Bronchial epithelial cell (primary cell): ENCODE measurements at regions not wholly inside any gene's neighbourhood (a gene's known extent, or its start where the extent isn't known, plus 50 kb on each side); places are given as distances from the start of the nearest gene placed in this dataset.

Experiments used
- DNase-seq: peaks from one replicate; pipeline ENCODE4 v3.0.0-alpha.2; 2010; ENCODE audit warnings: low read depth
- FAIRE-seq: peaks from 2 replicates; lab custom pipeline; 2011; peaks lifted over from hg19 to GRCh38; lab: Jason Lieb, UNC
- H3K27me3 ChIP-seq: 2 replicates; pipeline ENCODE4 v1.5.1; 2011; ENCODE audit warnings: low read length; ENCODE audit not compliant: control insufficient read depth, insufficient read depth
- H3K36me3 ChIP-seq: 2 replicates; pipeline ENCODE4 v1.5.1; 2011; ENCODE audit warnings: low read length; ENCODE audit not compliant: control insufficient read depth, insufficient read depth
- H3K4me3 ChIP-seq: 2 replicates; pipeline ENCODE4 v1.5.1; 2011; ENCODE audit warnings: mild to moderate bottlenecking, low read depth, low read length, control low read depth
- CTCF ChIP-seq: IDR thresholded peaks from 2 replicates; pipeline ENCODE4 v1.5.1; 2011; ENCODE audit warnings: mild to moderate bottlenecking, moderate library complexity, low read length, control low read depth, inconsistent platforms; ENCODE audit not compliant: insufficient read depth, severe bottlenecking

- DNase-seq (no peak), FAIRE-seq (no peak)
- TF ChIP-seq CTCF: no peak
- Histone ChIP-seq H3K27me3 (no peaks in the 10 kb centered on the region), H3K4me3 (no peak overlapping the region), H3K36me3 (no peaks in the 10 kb centered on the region)
Observed at GRCh38 chrX:134747006-134747405, 50.0 kb downstream of the PABIR2 start.

- TF ChIP-seq CTCF: no peak
- DNase-seq (no peak), FAIRE-seq (no peak)
- Histone ChIP-seq H3K27me3 (no peaks in the 10 kb centered on the region), H3K4me3 (no peak overlapping the region), H3K36me3 (no peaks in the 10 kb centered on the region)
Observed at GRCh38 chrX:134746410-134746785, 50.6 kb downstream of the PABIR2 start.

- DNase-seq (no peak), FAIRE-seq (no peak)
- TF ChIP-seq CTCF: no peak
- Histone ChIP-seq H3K27me3 (no peaks in the 10 kb centered on the region), H3K36me3 (no peaks in the 10 kb centered on the region), H3K4me3 (no peak overlapping the region)
Observed at GRCh38 chrX:134745636-134746409, 51.2 kb downstream of the PABIR2 start.

- no peak for TF ChIP-seq CTCF
- DNase-seq: no peak
- no peak for FAIRE-seq
Observed at GRCh38 chrX:134743091-134743490, 53.9 kb downstream of the PABIR2 start.

GRCh38 chrX:134742573-134742972 is 54.4 kb downstream of the PABIR2 start:
- DNase-seq: no peak
- no peak for TF ChIP-seq CTCF
- Histone ChIP-seq H3K27me3 (no peaks in the 10 kb centered on the region), H3K4me3 (no peak overlapping the region), H3K36me3 (no peaks in the 10 kb centered on the region)
- FAIRE-seq: no peak

More at GRCh38 chrX:134743091-134743490, 53.9 kb downstream of the PABIR2 start:
- Histone ChIP-seq H3K36me3 (no peaks in the 10 kb centered on the region), H3K27me3 (no peaks in the 10 kb centered on the region), H3K4me3 (no peak overlapping the region)

GRCh38 chrX:134741746-134742145 is 55.3 kb downstream of the PABIR2 start:
- H3K27me3 ChIP-seq: no peaks in the 10 kb centered on the region
- DNase-seq (no peak), FAIRE-seq (no peak)

More at GRCh38 chrX:134741746-134742145, 55.3 kb downstream of the PABIR2 start:
- H3K4me3 ChIP-seq: no peak overlapping the region
- TF ChIP-seq CTCF: no peak
- H3K36me3 ChIP-seq: no peaks in the 10 kb centered on the region
